Suprapubic skin (tissue), 4 donors: ENCODE measurements at regions not wholly inside any gene's neighbourhood (a gene's known extent, or its start where the extent isn't known, plus 50 kb on each side); places are given as distances from the start of the nearest gene placed in this dataset.

Experiments
- DNase-seq, 2 donors: peaks; one replicate each; pipeline ENCODE4 v3.0.0-alpha.2; 2019; ENCODE audit warnings: low spot score in 2 of 2
- H3K27ac ChIP-seq: fragments of 200-600 bp; sonication (generic); one replicate; pipeline ENCODE4 v1.5.1; 2019
- H3K27me3 ChIP-seq: fragments of 200-600 bp; sonication (generic); one replicate; pipeline ENCODE4 v1.5.1; 2019
- H3K36me3 ChIP-seq: fragments of 200-600 bp; sonication (generic); one replicate; pipeline ENCODE4 v1.5.1; 2019
- H3K4me1 ChIP-seq: fragments of 200-600 bp; sonication (generic); one replicate; pipeline ENCODE4 v1.5.1; 2019
- H3K4me3 ChIP-seq: fragments of 200-600 bp; sonication (generic); one replicate; pipeline ENCODE4 v1.5.1; 2019; ENCODE audit warnings: mild to moderate bottlenecking
- H3K9me3 ChIP-seq: fragments of 200-600 bp; sonication (generic); one replicate; pipeline ENCODE4 v1.5.1; 2019
- EP300 ChIP-seq: sonication (generic); formaldehyde crosslinking; IDR thresholded peaks from one replicate; pipeline ENCODE4 v1.6.1; 2017; ENCODE audit warnings: antibody characterized with exemption
- POLR2A ChIP-seq, 2 donors: fragments of 450-650 bp; IDR thresholded peaks; one replicate each; pipeline ENCODE4 v1.6.1; 2017; ENCODE audit warnings: antibody characterized with exemption in 2 of 2, mild to moderate bottlenecking in 2 of 2, moderate library complexity in 2 of 2
- POLR2AphosphoS5 ChIP-seq, 3 donors: sonication (generic); formaldehyde crosslinking; IDR thresholded peaks; one replicate each; pipeline ENCODE4 v1.6.1; 2017; ENCODE audit warnings: antibody characterized with exemption in 3 of 3
- WGBS: methylation state at CpG from one replicate; pipeline ENCODE4 v1.1.5; 2018; 5-methylcytosine and 5-hydroxymethylcytosine counted together
- TF ChIP-seq, protein P1 (sequence below), 2 donors: fragments of 200-600 bp in 1 of 2; fragments of 450-650 bp in 1 of 2; sonication (generic) in 1 of 2; IDR thresholded peaks; one replicate each; pipeline ENCODE4 v1.5.1; 2016 to 2019; ENCODE audit warnings: antibody characterized with exemption in 2 of 2, mild to moderate bottlenecking in 1 of 2, moderate library complexity in 1 of 2

DNA sequence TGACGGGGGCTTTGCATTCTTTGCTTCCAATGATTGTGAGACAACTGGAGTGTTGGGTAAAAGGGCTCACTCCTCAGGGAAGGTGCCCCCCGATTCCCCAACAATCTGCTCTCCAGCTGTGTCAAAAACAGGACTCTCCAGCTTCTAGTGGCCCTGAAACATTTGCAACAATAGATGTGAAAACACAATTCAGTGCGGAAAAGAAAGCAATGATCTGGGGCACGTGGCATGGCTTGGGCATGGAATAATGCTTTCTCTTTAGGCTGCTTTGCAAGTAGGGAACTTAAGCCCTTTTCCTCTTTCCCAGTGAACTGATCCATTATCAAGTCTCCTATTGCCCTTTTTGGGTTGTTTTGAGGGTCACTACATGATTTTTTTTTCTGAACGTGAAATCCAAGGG, 239.9 kb downstream of the C4orf33 start:
- no peak overlapping the region for H3K27ac ChIP-seq
- H3K27me3 ChIP-seq = no peaks in the 10 kb centered on the region
- no peaks in the 10 kb centered on the region for H3K9me3 ChIP-seq
- H3K4me3 ChIP-seq = no peak overlapping the region
- no peaks in the 10 kb centered on the region for H3K36me3 ChIP-seq
- 51% methylated on average over 5 of the region's 5 CpGs for WGBS
- no peak for DNase-seq
- no peak for TF ChIP-seq EP300
- no peak for TF ChIP-seq POLR2A (IDR thresholded peaks at IDR 0.05)
- no peak for TF ChIP-seq POLR2AphosphoS5 (IDR thresholded peaks at IDR 0.05)
- TF ChIP-seq, protein P1, sequence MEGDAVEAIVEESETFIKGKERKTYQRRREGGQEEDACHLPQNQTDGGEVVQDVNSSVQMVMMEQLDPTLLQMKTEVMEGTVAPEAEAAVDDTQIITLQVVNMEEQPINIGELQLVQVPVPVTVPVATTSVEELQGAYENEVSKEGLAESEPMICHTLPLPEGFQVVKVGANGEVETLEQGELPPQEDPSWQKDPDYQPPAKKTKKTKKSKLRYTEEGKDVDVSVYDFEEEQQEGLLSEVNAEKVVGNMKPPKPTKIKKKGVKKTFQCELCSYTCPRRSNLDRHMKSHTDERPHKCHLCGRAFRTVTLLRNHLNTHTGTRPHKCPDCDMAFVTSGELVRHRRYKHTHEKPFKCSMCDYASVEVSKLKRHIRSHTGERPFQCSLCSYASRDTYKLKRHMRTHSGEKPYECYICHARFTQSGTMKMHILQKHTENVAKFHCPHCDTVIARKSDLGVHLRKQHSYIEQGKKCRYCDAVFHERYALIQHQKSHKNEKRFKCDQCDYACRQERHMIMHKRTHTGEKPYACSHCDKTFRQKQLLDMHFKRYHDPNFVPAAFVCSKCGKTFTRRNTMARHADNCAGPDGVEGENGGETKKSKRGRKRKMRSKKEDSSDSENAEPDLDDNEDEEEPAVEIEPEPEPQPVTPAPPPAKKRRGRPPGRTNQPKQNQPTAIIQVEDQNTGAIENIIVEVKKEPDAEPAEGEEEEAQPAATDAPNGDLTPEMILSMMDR (IDR thresholded peaks at IDR 0.05) = no peak
- no peaks in the 10 kb centered on the region for H3K4me1 ChIP-seq

DNA sequence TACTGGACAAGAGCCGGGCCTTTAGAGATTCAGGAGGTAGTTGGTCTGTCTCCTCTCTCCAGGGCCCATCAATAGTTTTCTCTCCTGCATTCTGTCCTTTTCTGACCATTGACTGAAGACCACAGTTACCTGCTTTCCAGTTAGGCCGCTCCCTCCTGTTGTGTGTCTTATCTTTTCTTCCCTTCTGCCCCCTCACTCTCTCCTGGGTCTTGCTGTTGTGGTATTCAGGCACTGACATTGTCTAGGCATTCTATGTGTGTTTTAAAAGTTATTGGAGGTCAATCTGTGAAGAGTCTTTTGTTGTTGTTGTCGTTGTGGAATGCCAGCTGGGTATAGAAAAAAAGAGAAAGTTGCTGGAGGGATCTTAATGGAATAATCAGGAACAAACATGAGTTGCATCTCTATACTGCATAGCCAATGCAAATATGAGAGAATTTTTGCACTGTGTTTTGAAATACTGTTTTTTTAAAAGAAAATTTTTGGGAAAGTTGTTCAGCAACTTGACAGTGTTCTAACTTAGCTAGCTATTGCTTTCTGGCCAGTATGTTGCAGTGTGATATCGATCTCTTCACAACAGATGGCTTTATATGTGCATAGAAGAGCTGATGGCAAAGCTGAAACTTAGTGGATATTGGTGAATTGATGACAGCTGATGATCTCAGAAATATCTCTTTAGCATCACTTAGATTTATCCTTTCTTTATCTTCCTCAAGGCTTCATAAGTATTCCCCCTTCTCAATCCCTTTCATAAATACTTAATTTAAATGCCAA, 240.7 kb downstream of the C4orf33 start:
- H3K9me3 ChIP-seq = no peaks in the 10 kb centered on the region
- H3K27me3 ChIP-seq = no peaks in the 10 kb centered on the region
- no peak overlapping the region for H3K27ac ChIP-seq
- H3K4me3 ChIP-seq = no peak overlapping the region
- H3K36me3 ChIP-seq = no peaks in the 10 kb centered on the region
- TF ChIP-seq, protein P1 (IDR thresholded peaks at IDR 0.05) = no peak
- TF ChIP-seq POLR2AphosphoS5 (IDR thresholded peaks at IDR 0.05) = no peak
- TF ChIP-seq EP300 = no peak
- no peak for TF ChIP-seq POLR2A (IDR thresholded peaks at IDR 0.05)
- no peaks in the 10 kb centered on the region for H3K4me1 ChIP-seq
- 74% methylated on average over 4 of the region's 4 CpGs for WGBS
- DNase-seq = no peak

DNA sequence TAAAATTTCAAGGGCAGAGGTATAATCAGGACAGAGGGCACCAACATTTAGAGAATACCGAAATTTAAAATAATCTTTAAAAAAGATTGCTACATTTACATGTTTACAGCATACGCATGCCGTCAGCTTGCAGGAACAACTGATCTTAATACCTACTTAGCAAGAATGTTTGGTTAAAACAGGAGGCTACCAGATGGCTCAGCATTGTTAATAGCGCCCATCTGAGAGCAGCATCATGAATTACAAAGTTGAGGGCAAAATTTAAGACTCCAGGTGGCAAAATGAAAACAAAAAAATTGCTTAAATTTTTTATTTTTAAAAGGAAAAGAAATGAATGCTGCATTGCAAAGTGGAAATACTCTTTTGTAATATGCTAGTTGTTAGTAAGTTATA, 241.3 kb downstream of the C4orf33 start:
- TF ChIP-seq EP300 (no peak), POLR2AphosphoS5 (IDR thresholded peaks at IDR 0.05) (no peak), POLR2A (IDR thresholded peaks at IDR 0.05) (no peak)
- TF ChIP-seq, protein P1 (IDR thresholded peaks at IDR 0.05) = no peak
- H3K27ac ChIP-seq = no peak overlapping the region
- 75% methylated on average over 4 of the region's 4 CpGs for WGBS

DNA sequence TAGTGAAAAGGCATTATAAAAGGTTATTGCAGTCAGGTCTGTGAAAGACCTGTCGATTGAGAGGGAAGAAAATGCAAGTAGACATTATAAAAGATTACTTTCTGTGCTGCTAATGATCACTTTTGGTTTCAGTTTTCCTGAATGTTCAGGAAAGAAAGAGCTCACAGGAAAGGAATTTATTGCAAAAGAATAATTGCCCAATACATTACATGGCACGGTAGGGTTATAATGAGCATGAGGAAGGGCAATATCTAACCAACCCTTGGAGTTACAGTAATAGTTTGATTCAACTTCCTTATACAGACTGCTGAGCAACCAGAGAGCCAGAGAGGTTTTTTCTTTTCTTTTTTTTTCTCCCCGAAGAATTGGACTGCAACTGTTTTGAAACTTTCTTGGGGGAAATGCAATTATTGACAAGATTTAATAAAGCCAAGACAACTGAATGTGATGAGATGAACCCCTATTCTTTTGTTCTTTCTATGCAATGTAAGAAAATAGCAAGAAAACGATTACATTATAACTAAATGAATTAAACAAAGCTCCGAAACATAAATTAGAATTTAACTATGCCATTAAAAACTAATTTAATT, 247.0 kb downstream of the C4orf33 start:
- no peak overlapping the region for H3K27ac ChIP-seq
- DNase-seq = no peak
- TF ChIP-seq EP300 (no peak), POLR2A (IDR thresholded peaks at IDR 0.05) (no peak), POLR2AphosphoS5 (IDR thresholded peaks at IDR 0.05) (peak in 1 of 3 donors; percentile 20)
- no peaks in the 10 kb centered on the region for H3K36me3 ChIP-seq
- no peaks in the 10 kb centered on the region for H3K27me3 ChIP-seq
- WGBS = 33% methylated on average over 5 of the region's 5 CpGs
- no peaks in the 10 kb centered on the region for H3K9me3 ChIP-seq
- peaks cover 3% of the 10 kb centered on the region for H3K4me1 ChIP-seq
- no peak overlapping the region for H3K4me3 ChIP-seq

More for the DNA sequence above, 241.3 kb downstream of the C4orf33 start:
- Histone ChIP-seq H3K36me3 (no peaks in the 10 kb centered on the region), H3K27me3 (no peaks in the 10 kb centered on the region), H3K4me3 (no peak overlapping the region), H3K4me1 (no peaks in the 10 kb centered on the region), H3K9me3 (no peaks in the 10 kb centered on the region)
- DNase-seq = no peak

DNA sequence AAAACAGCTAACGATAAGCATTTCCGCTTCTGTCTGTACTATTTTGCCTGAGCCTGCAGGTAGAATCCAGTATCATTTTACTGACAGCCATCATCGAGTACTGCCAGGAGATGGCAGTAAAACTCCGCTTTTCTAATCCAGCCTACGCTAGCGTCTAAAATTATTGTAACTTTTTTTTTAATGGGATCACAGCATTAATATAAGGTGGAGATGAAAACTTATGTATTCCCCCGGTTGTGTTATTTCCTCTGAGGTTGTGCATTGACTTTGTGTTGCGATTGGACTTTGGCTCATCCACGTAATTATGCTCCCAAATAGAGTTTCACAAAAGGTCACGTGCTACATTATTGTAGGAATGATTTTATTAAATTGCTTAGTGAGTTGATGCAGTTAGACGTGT, 248.1 kb downstream of the C4orf33 start:
- WGBS = 27% methylated on average over 11 of the region's 11 CpGs
- DNase-seq = no peak
- no peak overlapping the region for H3K27ac ChIP-seq
- H3K4me1 ChIP-seq = peaks cover 3% of the 10 kb centered on the region
- no peaks in the 10 kb centered on the region for H3K27me3 ChIP-seq
- TF ChIP-seq POLR2A (IDR thresholded peaks at IDR 0.05) = no peak
- TF ChIP-seq, protein P1 (IDR thresholded peaks at IDR 0.05) = peak; percentile 25 to 40
- H3K9me3 ChIP-seq = no peaks in the 10 kb centered on the region
- H3K4me3 ChIP-seq = no peak overlapping the region
- no peaks in the 10 kb centered on the region for H3K36me3 ChIP-seq
